AG09319 (cell line): ENCODE measurements at regions not wholly inside any gene's neighbourhood (a gene's known extent, or its start where the extent isn't known, plus 50 kb on each side); places are given as distances from the start of the nearest gene placed in this dataset.

Experiments used
- DNase-seq: peaks from one replicate; pipeline ENCODE4 v3.0.0-alpha.2; 2010; ENCODE audit warnings: low read depth; ENCODE audit errors: extremely low read depth
- TF ChIP-seq, protein P1 (sequence below): IDR thresholded peaks from 2 replicates; pipeline ENCODE4 v1.5.1; 2011; ENCODE audit warnings: low read depth, mild to moderate bottlenecking, inconsistent platforms, low read length, moderate library complexity

DNA sequence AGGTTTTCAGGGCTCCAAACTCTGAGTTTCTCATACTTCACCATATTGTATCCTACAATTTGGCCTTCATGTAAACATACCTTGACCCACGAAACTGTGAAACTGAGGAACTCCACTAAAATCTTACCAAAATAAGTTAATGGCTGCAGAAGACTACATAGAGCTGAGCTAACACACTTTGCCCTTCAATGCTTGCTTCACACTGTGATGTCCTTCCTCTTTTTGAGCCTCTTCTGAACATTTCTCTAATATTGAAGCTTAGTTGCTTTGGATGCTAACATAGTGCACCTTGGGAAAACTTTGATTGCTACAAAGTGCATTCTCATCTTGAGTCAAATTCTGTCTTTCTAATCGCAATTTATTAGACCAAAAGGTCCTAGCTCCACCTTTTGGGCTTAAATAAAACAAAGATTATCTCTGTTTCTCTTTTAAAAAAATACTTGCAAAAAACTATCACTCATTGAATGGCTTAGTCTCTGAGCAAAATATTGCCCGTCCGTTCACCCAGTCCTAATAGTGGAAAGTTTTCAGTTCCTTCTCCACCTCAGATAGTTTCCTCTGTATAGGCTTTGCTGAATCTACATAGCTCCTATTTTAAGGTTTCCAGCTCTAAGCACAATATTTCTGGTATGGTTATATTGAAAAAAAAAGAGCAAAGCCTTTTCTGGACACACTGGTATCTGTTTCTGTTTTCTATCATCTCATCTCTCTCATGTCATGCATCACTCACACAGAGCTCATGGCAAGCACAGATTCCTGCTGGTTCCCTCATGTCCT, 494.6 kb downstream of the RFPL4B start:
- no peak for DNase-seq
- TF ChIP-seq, protein P1, sequence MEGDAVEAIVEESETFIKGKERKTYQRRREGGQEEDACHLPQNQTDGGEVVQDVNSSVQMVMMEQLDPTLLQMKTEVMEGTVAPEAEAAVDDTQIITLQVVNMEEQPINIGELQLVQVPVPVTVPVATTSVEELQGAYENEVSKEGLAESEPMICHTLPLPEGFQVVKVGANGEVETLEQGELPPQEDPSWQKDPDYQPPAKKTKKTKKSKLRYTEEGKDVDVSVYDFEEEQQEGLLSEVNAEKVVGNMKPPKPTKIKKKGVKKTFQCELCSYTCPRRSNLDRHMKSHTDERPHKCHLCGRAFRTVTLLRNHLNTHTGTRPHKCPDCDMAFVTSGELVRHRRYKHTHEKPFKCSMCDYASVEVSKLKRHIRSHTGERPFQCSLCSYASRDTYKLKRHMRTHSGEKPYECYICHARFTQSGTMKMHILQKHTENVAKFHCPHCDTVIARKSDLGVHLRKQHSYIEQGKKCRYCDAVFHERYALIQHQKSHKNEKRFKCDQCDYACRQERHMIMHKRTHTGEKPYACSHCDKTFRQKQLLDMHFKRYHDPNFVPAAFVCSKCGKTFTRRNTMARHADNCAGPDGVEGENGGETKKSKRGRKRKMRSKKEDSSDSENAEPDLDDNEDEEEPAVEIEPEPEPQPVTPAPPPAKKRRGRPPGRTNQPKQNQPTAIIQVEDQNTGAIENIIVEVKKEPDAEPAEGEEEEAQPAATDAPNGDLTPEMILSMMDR: no peak

DNA sequence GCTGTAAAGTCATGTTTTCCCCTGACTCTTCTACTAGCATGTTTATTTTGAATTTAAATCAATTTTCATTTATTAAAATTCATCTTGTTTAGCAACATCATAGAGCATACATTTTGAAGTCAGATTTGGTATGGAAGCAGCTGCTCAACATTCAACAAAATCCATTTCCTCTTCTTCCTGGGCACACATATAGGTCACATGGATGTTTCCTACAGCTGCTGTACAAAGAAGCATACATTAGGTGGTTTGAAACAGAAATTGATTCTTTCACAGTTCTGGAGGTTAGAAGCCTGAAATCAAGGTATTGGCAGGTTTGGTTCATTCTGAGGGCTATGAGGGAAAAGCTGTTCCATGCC, 495.2 kb downstream of the RFPL4B start:
- TF ChIP-seq, protein P1: no peak
- no peak for DNase-seq

DNA sequence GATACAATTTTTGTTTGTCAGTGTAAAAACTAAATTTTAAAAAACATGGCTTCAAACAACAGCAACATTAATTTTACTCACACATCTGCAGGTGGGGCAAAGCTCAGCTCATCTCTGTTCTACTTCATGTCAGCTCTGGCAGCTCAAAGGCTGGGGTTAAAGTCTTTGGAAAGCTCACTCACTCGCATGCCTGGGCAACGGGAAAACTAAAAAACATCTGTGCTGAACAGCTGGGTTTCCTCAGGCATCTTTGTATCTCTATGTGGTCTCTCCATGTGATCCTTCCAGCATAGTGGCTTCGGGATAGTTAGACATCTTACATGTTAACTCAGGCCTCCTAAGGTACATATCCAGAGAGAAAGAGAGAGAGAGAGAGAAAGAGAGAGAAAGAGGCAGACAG, 499.6 kb downstream of the RFPL4B start:
- TF ChIP-seq, protein P1: no peak
- DNase-seq: no peak

DNA sequence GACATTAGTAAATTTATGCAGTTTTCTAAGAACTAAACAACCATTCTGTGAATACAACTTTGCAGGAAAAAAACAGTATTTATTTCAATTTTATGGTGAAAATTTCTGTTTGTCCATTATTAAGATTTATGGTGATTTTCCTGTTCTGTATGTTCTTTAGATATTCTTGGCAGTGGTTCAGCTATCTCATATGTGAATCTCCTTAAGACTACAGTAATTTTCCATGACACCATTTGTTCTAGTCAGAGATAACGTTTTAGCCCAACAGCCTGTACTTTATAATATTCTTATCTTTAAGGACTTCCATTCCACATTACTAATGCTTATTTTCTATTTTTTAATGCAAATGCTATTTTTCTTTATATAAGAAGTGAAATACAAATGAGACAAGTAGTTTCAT, 504.0 kb downstream of the RFPL4B start:
- DNase-seq: no peak
- TF ChIP-seq, protein P1: no peak

DNA sequence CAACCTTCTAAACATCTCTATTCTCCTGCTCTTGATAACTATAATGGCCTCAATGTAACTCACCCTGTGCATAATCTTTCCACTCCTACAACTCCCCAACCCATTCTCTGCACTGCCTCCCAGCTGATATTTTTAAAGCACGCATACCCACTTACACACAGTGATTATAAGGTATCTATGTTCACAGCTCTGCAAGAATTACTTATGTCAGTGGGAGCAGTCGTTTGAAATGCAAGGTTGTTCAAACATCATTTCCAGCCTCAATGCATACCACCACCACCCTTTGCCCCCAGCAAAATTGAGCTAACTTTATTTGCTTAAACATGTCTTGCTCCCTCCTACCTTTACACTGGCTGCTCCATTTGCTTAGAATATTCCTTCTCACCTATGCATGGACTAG, 506.0 kb downstream of the RFPL4B start:
- DNase-seq: no peak
- TF ChIP-seq, protein P1: no peak

DNA sequence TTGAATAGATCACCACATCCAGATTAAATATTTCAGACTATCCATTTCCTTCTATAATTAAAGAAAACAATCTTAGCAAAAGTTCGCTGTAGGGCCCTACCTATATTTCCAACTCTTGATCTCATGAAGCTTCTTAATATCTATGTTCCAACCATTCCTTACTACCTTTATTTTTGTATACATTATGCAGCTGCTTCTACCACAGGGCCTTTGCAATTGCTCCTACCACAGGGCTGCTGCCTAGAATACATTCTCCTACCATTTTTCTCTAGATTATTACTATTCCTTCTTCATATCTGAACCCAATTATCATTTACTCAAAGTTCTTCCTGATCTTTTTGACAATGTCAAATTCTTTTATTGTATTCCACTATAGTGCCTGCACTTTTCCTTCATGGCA, 516.6 kb downstream of the RFPL4B start:
- TF ChIP-seq, protein P1: no peak
- DNase-seq: no peak

DNA sequence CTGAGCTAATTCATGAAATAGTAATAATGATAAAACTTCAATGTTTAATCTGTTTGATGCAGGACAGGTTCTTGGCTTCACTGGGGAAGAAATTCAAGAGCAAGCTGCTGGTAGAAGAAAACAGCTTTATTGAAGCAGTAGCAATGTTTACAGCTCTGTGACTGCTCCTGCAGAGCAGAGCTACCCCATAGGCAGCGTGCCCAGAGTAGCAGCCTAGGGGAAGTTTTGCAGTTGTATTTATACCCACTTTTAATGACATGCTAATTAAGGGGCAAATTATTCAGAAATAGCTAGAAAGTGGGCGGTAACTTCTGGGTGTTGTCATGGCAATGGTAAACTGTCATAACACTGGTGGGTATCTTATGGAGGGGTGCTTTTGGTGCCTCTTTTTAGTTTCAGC, 518.0 kb downstream of the RFPL4B start:
- TF ChIP-seq, protein P1: no peak
- DNase-seq: no peak
